ENCODE measurements at regions not wholly inside any gene's neighbourhood (a gene's known extent, or its start where the extent isn't known, plus 50 kb on each side); places are given as distances from the start of the nearest gene placed in this dataset.

GRCh38 chr15:39188930-39189329 lies 391.9 kb upstream of the THBS1 start:
- 22% methylated on average over 3 of the region's 3 CpGs for WGBS (ENCODE audit: missing lambda C conversion rate)
- ATAC-seq = peak; percentile 82 to 90

More at GRCh38 chr15:39188930-39189329, 391.9 kb upstream of the THBS1 start:
- Histone ChIP-seq H3K27ac (peak overlapping the region; percentile 78 to 82), H3K4me3 (no peak overlapping the region), H3K4me1 (peaks cover 44% of the 10 kb centered on the region), H3K9me3 (peaks cover 12% of the 10 kb centered on the region), H3K4me2 (peak overlapping the region; percentile 62)
- TF ChIP-seq RFX5 (IDR thresholded peaks at IDR 0.05) (no peak), EP300 (IDR thresholded peaks at IDR 0.05) (peak; percentile 32 to 72; a peak in 2 of 5 replicates), HEYL (CRISPR knock-in tag; IDR thresholded peaks at IDR 0.05) (no peak), BCL3 (IDR thresholded peaks at IDR 0.05) (peak; percentile 64; the same call in 1 of the 3 replicates), EHF (CRISPR knock-in tag; IDR thresholded peaks at IDR 0.05) (no peak), CBX2 (IDR thresholded peaks at IDR 0.05; ENCODE audit: borderline replicate concordance, low read depth) (no peak), JUNB (IDR thresholded peaks at IDR 0.05) (peak; percentile 91), CHD4 (IDR thresholded peaks at IDR 0.05; ENCODE audit: borderline replicate concordance) (no peak), ESRRA (IDR thresholded peaks at IDR 0.05; ENCODE audit: borderline replicate concordance, low read length) (peak; percentile 47; the same call in 1 of the 2 replicates), E2F6 (IDR thresholded peaks at IDR 0.05; ENCODE audit: borderline replicate concordance, low read depth) (no peak), SMC3 (IDR thresholded peaks at IDR 0.05) (peak; percentile 36; the same call in 1 of the 3 replicates), ZSCAN20 (CRISPR knock-in tag; IDR thresholded peaks at IDR 0.05) (no peak), RAD21 (conservative IDR thresholded peaks at IDR 0.05 in 1 of 2, IDR thresholded peaks at IDR 0.05 in 1 of 2) (peak; percentile 2 to 44; a peak in 2 of 5 replicates), HOXB5 (CRISPR knock-in tag; IDR thresholded peaks at IDR 0.05) (no peak), EHMT2 (IDR thresholded peaks at IDR 0.05; ENCODE audit: low read depth) (no peak), CEBPB (IDR thresholded peaks at IDR 0.05) (peak; percentile 90 to 96), ATOH8 (CRISPR knock-in tag; IDR thresholded peaks at IDR 0.05; ENCODE audit: low read depth) (no peak), TP53 (CRISPR knock-in tag; IDR thresholded peaks at IDR 0.05) (no peak), HMGXB4 (CRISPR knock-in tag; IDR thresholded peaks at IDR 0.05; ENCODE audit: borderline replicate concordance) (no peak), RNF2 (IDR thresholded peaks at IDR 0.05; ENCODE audit: borderline replicate concordance, low read depth) (no peak), MAZ (IDR thresholded peaks at IDR 0.05; ENCODE audit: borderline replicate concordance, low read depth, low read length) (no peak), USF2 (IDR thresholded peaks at IDR 0.05) (no peak), RCOR1 (IDR thresholded peaks at IDR 0.05; ENCODE audit: low read depth, low read length) (no peak), RARB (CRISPR knock-in tag; IDR thresholded peaks at IDR 0.05) (no peak), MAX (IDR thresholded peaks at IDR 0.05) (peak; percentile 57), JUN (IDR thresholded peaks at IDR 0.05) (peak; percentile 42 to 57; a peak in 1 of 5 replicates), PHF8 (IDR thresholded peaks at IDR 0.05; ENCODE audit: borderline replicate concordance, low read depth) (no peak), GATA3 (IDR thresholded peaks at IDR 0.05; ENCODE audit: borderline replicate concordance) (peak; percentile 69; the same call in 1 of the 2 replicates), NR3C1 (IDR thresholded peaks at IDR 0.05) (no peak), FOSB (CRISPR knock-in tag; IDR thresholded peaks at IDR 0.05) (no peak), FOXS1 (CRISPR knock-in tag; IDR thresholded peaks at IDR 0.05) (no peak), MYC (IDR thresholded peaks at IDR 0.05; ENCODE audit: borderline replicate concordance, low read length) (no peak), FOSL2 (IDR thresholded peaks at IDR 0.05) (peak; percentile 79), FOSL2 (CRISPR knock-in tag; IDR thresholded peaks at IDR 0.05) (peak; percentile 79)
- ChIA-PET CTCF (interaction anchor here (1.6 to 5.9 kb wide), 3 partner anchors 17 to 568 kb away, joined by 4 to 21 read pairs (median 19); partner anchors contain the start of gene THBS1), POLR2A (interaction anchor here (0.7 to 1.1 kb wide), 4 partner anchors 17 to 393 kb away, joined by 3 to 4 read pairs (median 3); partner anchors contain the start of gene THBS1)
- FAIRE-seq (no peak), DNase-seq (ENCODE audit: low read depth in 1 of 2, low spot score in 1 of 2) (peak; percentile 36 to 80)

Measured in A549 (cell line).